HG03064 (cell line): ENCODE measurements at regions not wholly inside any gene's neighbourhood (a gene's known extent, or its start where the extent isn't known, plus 50 kb on each side); places are given as distances from the start of the nearest gene placed in this dataset.

Source experiments
- ATAC-seq: cut with Tn5 transposase; IDR thresholded peaks from one replicate; pipeline ENCODE4 v1.9.1; 2021; ENCODE audit warnings: low read depth; ENCODE audit not compliant: unreplicated experiment

DNA sequence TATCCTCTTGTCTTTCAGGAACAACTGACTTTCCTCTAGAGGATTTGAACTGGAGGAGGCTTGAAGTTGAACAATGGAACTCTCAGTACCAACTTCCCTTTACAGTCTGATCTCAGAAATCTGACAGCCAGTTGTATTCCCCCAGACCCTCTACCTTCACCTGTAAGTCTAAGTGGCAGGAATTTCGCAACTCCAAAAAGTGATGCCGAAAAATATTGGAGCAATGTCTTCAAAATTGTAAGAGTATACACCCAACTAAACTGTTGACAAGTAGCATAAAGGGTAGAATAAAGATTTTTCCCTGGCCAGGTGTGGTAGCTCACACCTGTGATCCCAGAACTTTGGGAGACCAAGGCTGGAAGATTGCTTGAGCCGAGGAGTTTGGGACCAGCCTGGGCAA lies 69.1 kb upstream of the CFAP20DC start:
- ATAC-seq, result no peak

DNA sequence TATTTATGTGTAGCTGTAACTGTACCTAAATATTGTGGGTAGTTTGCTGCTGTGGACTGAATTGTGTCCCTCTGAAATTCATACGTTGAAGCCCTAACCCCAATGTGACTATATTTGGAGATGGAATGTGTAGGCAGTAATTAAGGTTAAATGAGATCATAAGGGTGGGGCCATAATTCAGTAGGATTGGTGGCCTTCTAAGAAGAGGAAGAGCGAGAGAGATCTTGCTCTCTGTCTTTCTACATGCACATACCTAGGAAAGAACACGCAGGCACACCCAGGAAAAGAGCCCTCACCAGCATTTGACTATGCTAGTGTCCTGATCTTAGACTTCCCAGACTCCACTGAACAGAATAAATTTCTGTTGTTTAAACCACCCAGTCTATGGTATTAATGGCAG lies 67.6 kb upstream of the CFAP20DC start:
- ATAC-seq, result no peak

DNA sequence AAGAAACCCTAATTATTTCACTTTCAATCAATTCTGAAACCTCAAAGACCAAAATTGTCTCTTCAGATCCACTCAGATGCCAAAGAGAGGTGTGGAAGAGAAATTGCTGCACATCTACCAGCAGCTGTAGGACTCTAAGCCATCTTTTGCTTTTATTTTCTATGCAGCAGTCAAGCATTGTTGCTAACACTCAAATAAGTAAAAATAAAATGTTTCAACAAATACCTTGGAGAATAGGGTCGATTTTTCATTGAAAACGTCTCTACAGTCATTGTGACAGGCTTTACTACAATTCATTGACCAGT lies 66.4 kb upstream of the CFAP20DC start:
- ATAC-seq, result no peak

DNA sequence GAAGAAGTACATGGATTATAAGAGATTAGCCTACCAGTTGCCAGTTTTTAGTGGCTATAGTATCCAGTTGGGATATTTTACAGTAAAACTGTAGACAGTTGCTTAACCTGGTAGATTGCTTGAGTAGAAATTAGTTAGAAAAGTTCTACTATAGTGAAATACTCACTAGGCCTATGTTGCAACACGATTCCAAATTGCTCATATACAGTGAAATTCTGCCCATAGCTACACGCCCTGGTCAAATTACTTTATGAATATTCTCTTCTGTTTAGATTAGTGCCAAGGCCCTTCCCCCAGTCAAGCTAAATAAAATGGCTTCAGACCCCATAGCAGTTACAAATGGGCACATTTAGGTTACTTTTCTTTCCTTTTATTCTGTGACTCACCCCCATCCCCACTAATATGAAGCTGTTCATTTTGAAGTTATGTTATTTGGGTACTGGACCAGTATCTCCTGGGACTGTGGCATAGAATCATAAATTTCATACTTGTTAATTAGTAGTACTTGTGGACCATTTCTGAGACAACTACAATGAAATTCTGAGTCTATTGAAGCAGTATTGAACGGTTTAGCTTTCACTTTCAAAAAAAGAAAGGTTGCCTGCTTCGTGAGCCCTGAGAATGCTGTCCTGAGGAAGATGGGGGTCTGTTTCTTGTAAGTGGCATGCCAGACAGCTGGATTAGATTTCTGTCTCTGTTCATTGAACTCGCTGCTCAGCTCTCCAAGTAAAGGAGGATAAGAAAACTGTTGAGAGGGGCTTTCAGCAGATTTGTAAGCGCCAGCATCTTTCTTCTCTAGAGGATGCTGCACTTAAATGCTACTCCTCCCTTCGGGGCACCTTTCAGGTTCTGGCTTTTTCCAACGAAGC lies 65.8 kb upstream of the CFAP20DC start:
- no peak for ATAC-seq

DNA sequence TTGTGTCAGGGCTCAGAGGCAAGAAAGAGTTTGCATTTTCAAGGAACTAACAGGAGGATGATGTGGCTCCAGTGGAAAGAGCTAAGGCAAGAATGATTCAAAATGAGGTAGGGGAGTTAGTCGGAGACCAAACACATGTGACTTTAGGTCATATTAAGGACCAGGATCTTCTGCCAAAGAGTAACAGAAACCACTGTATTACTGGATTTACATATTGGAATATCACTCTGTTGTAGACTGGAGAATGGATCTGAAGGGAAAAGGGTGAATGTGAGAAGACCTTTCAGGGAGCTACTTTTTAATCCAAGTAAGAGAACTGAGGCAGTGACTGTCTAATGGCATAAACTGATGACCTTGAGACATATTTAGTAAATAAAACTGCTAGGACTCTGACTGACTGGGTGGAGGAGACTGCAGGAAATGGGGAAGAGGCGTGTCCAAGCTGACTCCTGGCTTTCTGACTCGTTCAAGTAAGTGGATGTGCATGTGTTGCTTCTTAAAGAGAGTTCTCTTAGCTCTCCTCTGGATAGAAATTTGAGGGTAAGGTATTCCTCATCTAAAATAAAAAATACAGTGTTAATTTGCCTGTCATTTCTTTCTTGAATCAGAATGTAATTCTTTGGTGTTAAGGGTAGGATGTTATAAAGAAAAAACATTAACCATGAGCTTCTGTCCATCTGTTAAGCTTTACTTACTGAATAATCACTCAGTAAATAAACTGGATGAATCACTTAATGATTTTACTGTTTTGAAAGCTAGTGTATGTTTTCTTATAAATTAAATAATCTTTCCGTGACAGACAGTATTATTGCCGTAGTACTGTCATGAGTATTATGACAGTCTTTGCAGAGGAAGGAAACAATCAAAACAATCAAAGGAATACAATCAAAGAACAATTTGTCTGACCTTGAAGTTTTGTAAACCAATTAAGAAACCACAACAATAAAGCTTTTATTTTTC lies 58.3 kb upstream of the CFAP20DC start:
- no peak for ATAC-seq

DNA sequence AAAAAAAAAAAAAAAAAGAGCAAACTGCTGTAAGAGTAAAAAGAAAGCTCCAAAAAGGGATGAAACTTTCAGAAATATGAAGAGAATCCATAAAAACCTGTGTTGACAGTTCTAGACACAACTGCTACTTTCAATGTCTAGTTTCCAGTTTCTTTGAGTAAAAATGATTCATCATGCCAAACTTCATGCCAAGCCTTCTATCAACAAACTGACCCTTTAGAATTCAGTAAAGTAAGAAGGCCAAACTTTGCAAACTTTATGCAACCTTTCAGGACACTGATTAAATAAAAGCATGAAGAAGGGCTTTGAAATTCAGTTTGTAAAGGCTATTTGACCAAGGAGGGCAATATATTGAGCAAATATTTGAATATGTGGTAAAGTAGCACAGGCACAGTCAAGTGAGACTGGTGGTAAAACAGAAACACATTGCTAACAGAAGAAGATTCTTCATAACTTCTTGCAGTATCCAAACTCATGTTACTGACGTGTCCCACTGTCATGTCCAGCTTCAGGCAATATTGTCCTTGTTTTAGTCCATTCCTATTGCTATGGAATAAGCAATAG lies 56.3 kb upstream of the CFAP20DC start:
- ATAC-seq, result no peak

DNA sequence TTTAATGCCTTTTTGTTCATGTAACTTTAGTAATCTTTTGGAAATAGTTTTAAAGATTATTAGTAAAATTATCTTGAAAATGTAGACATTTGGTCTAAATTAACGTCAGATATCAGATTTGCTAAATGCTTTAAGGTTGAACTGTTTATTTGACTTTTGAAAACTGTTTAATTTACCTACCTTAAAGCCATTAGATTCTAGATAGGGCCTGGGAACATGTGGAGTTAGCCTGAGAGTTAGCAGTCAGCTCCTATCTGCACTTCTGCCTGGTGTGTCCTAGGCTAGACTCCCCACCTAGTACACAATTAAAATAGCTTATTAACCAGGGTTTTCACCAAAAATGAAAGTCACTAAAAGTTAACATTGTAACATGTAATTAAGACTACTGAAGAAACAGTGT lies 53.7 kb upstream of the CFAP20DC start:
- ATAC-seq, result no peak

DNA sequence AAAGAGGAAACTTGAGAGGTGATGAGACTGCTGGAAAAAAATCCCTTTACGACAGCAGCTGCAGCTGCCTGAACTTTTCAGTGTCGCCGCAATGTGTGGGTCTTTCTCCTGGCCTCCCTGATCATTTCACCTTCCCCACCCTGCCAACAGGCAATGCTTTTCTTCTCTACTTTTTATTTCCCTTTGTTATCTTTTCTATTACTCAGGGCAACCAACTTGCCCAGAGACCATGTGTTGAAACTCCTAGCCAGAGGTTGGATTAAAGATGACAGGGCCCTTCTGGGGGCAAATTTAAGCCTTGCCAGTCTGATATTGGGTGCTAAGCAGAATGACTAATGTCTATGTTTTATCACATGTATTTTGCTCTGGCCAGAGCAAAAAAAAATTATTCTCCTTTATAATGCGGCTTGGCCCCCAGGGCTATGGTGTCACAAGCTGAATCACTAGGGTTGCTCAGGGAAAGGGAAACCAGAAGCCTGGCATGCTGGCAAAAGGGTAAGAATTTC lies 51.5 kb upstream of the CFAP20DC start:
- no peak for ATAC-seq
